HEK293 (cell line): ENCODE measurements at regions not wholly inside any gene's neighbourhood (a gene's known extent, or its start where the extent isn't known, plus 50 kb on each side); places are given as distances from the start of the nearest gene placed in this dataset.

ENCODE experiments used
- CTCF ChIA-PET: fragments of 350-600 bp; formaldehyde crosslinking; extraction: SDS; loops from one replicate; lab custom pipeline; 2021; ENCODE audit warnings: antibody characterized with exemption; lab: Yijun Ruan, JAX
- POLR2A ChIA-PET: fragments of 300-600 bp; formaldehyde crosslinking; extraction: SDS; loops from one replicate; lab custom pipeline; 2020; ENCODE audit warnings: antibody characterized with exemption, inconsistent platforms; lab: Yijun Ruan, JAX
- H3K27ac ChIP-seq: fragments of 200-500 bp; sonication (Bioruptor generic); 2 replicates; pipeline ENCODE4 v1.5.1; 2014; ENCODE audit warnings: low read depth, low read length, control low read depth, inconsistent platforms; ENCODE audit errors: extremely low read depth
- H3K36me3 ChIP-seq, 2 experiments: fragments of 200-500 bp in 1 of 2; sonication (Bioruptor generic) in 1 of 2; 1 replicate in 1 of 2; 2 replicates in 1 of 2; pipeline ENCODE4 v1.5.1; 2014 to 2017; ENCODE audit warnings: inconsistent platforms in 2 of 2, low read length in 2 of 2; ENCODE audit not compliant: control insufficient read depth in 2 of 2, insufficient read depth in 1 of 2
- H3K4me1 ChIP-seq: fragments of 200-500 bp; sonication (Bioruptor generic); 2 replicates; pipeline ENCODE4 v1.5.1; 2014; ENCODE audit warnings: mild to moderate bottlenecking, low read length, inconsistent platforms; ENCODE audit not compliant: control insufficient read depth, insufficient read depth
- H3K4me3 ChIP-seq: 2 replicates; pipeline ENCODE4 v1.5.1; 2011; ENCODE audit warnings: low read depth, mild to moderate bottlenecking, control low read depth, low read length, moderate library complexity
- H3K9me3 ChIP-seq: fragments of 200-500 bp; sonication (Bioruptor generic); 2 replicates; pipeline ENCODE4 v1.5.1; 2014; ENCODE audit warnings: low read depth, low read length, inconsistent platforms; ENCODE audit not compliant: control insufficient read depth, insufficient read depth
- AEBP2 ChIP-seq: fragments of 450-650 bp; formaldehyde crosslinking; IDR thresholded peaks from 2 replicates; pipeline ENCODE4 v1.5.1; 2016; ENCODE audit warnings: missing biosample characterization, missing genetic modification characterization, borderline replicate concordance
- HOXA7 ChIP-seq: sonication (generic); formaldehyde crosslinking; IDR thresholded peaks from 2 replicates; pipeline ENCODE4 v1.8.1; 2022; ENCODE audit warnings: missing genetic modification reagents, borderline replicate concordance
- HOXC10 ChIP-seq: sonication (generic); formaldehyde crosslinking; IDR thresholded peaks from 2 replicates; pipeline ENCODE4 v1.8.1; 2023; ENCODE audit warnings: mild to moderate bottlenecking, missing genetic modification reagents
- MEIS1 ChIP-seq: sonication (generic); formaldehyde crosslinking; IDR thresholded peaks from 2 replicates; pipeline ENCODE4 v1.8.1; 2022; ENCODE audit warnings: missing genetic modification reagents, mild to moderate bottlenecking, borderline replicate concordance
- PRDM6 ChIP-seq: fragments of 450-650 bp; formaldehyde crosslinking; IDR thresholded peaks from 2 replicates; pipeline ENCODE4 v1.5.1; 2017; ENCODE audit warnings: missing biosample characterization, missing genetic modification characterization
- YY1 ChIP-seq: fragments of 450-650 bp; formaldehyde crosslinking; IDR thresholded peaks from 2 replicates; pipeline ENCODE4 v1.5.1; 2018; ENCODE audit warnings: missing biosample characterization, missing genetic modification characterization
- YY2 ChIP-seq: fragments of 450-650 bp; formaldehyde crosslinking; IDR thresholded peaks from 2 replicates; pipeline ENCODE4 v1.5.1; 2016; ENCODE audit warnings: missing biosample characterization, missing genetic modification characterization
- ZBTB20 ChIP-seq: fragments of 450-650 bp; formaldehyde crosslinking; IDR thresholded peaks from 2 replicates; pipeline ENCODE4 v1.5.1; 2016; ENCODE audit warnings: missing biosample characterization, missing genetic modification characterization
- ZNF138 ChIP-seq: fragments of 450-650 bp; formaldehyde crosslinking; IDR thresholded peaks from 2 replicates; pipeline ENCODE4 v1.5.1; 2016; ENCODE audit warnings: missing biosample characterization, missing genetic modification characterization, borderline replicate concordance
- ZNF146 ChIP-seq: fragments of 450-650 bp; formaldehyde crosslinking; IDR thresholded peaks from 2 replicates; pipeline ENCODE4 v1.5.1; 2016; ENCODE audit warnings: missing biosample characterization, missing genetic modification characterization
- ZNF16 ChIP-seq: fragments of 450-650 bp; formaldehyde crosslinking; IDR thresholded peaks from 2 replicates; pipeline ENCODE4 v1.5.1; 2016; ENCODE audit warnings: low read depth, missing biosample characterization, missing genetic modification characterization
- ZNF174 ChIP-seq: fragments of 450-650 bp; formaldehyde crosslinking; IDR thresholded peaks from 2 replicates; pipeline ENCODE4 v1.5.0; 2017; ENCODE audit warnings: missing biosample characterization, mild to moderate bottlenecking, missing genetic modification characterization
- ZNF175 ChIP-seq: fragments of 450-650 bp; formaldehyde crosslinking; IDR thresholded peaks from 2 replicates; pipeline ENCODE4 v1.5.1; 2016; ENCODE audit warnings: missing biosample characterization, missing genetic modification characterization
- ZNF23 ChIP-seq: fragments of 450-650 bp; formaldehyde crosslinking; IDR thresholded peaks from 2 replicates; pipeline ENCODE4 v1.5.1; 2016; ENCODE audit warnings: missing biosample characterization, missing genetic modification characterization, borderline replicate concordance
- ZNF311 ChIP-seq: fragments of 450-650 bp; formaldehyde crosslinking; IDR thresholded peaks from 2 replicates; pipeline ENCODE4 v1.5.1; 2017; ENCODE audit warnings: missing biosample characterization, missing genetic modification characterization, borderline replicate concordance
- ZNF366 ChIP-seq: fragments of 450-650 bp; formaldehyde crosslinking; conservative IDR thresholded peaks from 2 replicates; pipeline ENCODE4 v1.5.1; 2016; ENCODE audit warnings: missing biosample characterization, missing genetic modification characterization
- ZNF398 ChIP-seq: fragments of 450-650 bp; formaldehyde crosslinking; IDR thresholded peaks from 2 replicates; pipeline ENCODE4 v1.5.1; 2017; ENCODE audit warnings: missing biosample characterization, missing genetic modification characterization
- ZNF473 ChIP-seq: fragments of 450-650 bp; formaldehyde crosslinking; IDR thresholded peaks from 2 replicates; pipeline ENCODE4 v1.5.1; 2017; ENCODE audit warnings: missing biosample characterization, missing genetic modification characterization
- ZNF548 ChIP-seq: fragments of 450-650 bp; formaldehyde crosslinking; IDR thresholded peaks from 2 replicates; pipeline ENCODE4 v1.5.1; 2016; ENCODE audit warnings: missing biosample characterization, missing genetic modification characterization
- ZNF558 ChIP-seq: fragments of 450-650 bp; formaldehyde crosslinking; IDR thresholded peaks from 2 replicates; pipeline ENCODE4 v1.5.1; 2016; ENCODE audit warnings: missing biosample characterization, missing genetic modification characterization
- ZNF560 ChIP-seq: fragments of 450-650 bp; formaldehyde crosslinking; IDR thresholded peaks from 2 replicates; pipeline ENCODE4 v1.5.1; 2017; ENCODE audit warnings: missing biosample characterization, missing genetic modification characterization, borderline replicate concordance
- ZNF626 ChIP-seq: fragments of 450-650 bp; sonication (Bioruptor Pico); formaldehyde crosslinking; IDR thresholded peaks from 2 replicates; pipeline ENCODE4 v1.5.1; 2018; ENCODE audit warnings: missing biosample characterization, missing genetic modification characterization, inconsistent platforms
- ZNF747 ChIP-seq: fragments of 450-650 bp; formaldehyde crosslinking; IDR thresholded peaks from 2 replicates; pipeline ENCODE4 v1.5.1; 2016; ENCODE audit warnings: missing biosample characterization, missing genetic modification characterization
- ZXDB ChIP-seq: fragments of 450-650 bp; formaldehyde crosslinking; IDR thresholded peaks from 2 replicates; pipeline ENCODE4 v1.5.1; 2016; ENCODE audit warnings: missing biosample characterization, missing genetic modification characterization
- TF ChIP-seq, protein P1 (sequence below): fragments of 450-650 bp; IDR thresholded peaks from 2 replicates; pipeline ENCODE4 v1.5.1; 2018; ENCODE audit warnings: missing biosample characterization, missing genetic modification characterization
- TF ChIP-seq, protein P2 (sequence below): fragments of 450-650 bp; formaldehyde crosslinking; IDR thresholded peaks from 2 replicates; pipeline ENCODE4 v1.5.1; 2016; ENCODE audit warnings: missing biosample characterization, missing genetic modification characterization
- TF ChIP-seq, protein P3 (sequence below): fragments of 450-650 bp; formaldehyde crosslinking; IDR thresholded peaks from 2 replicates; pipeline ENCODE4 v1.5.1; 2017; ENCODE audit warnings: missing biosample characterization, mild to moderate bottlenecking, missing genetic modification characterization, moderate library complexity

- Histone ChIP-seq H3K36me3 (no peaks in the 10 kb centered on the region), H3K9me3 (no peaks in the 10 kb centered on the region), H3K4me3 (no peak overlapping the region), H3K4me1 (no peaks in the 10 kb centered on the region), H3K27ac (no peak overlapping the region)
- CTCF ChIA-PET = interaction anchor here (0.6 kb wide), 1 partner anchor 53 kb away, joined by 3 read pairs; no protein-coding TSS in a partner anchor
- POLR2A ChIA-PET = no interaction called here
- TF ChIP-seq, protein P1, sequence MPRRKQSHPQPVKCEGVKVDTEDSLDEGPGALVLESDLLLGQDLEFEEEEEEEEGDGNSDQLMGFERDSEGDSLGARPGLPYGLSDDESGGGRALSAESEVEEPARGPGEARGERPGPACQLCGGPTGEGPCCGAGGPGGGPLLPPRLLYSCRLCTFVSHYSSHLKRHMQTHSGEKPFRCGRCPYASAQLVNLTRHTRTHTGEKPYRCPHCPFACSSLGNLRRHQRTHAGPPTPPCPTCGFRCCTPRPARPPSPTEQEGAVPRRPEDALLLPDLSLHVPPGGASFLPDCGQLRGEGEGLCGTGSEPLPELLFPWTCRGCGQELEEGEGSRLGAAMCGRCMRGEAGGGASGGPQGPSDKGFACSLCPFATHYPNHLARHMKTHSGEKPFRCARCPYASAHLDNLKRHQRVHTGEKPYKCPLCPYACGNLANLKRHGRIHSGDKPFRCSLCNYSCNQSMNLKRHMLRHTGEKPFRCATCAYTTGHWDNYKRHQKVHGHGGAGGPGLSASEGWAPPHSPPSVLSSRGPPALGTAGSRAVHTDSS (tag by site-specific recombination) = no peak
- no peak for TF ChIP-seq ZNF311 (tag by site-specific recombination)
- TF ChIP-seq ZBTB20 (tag by site-specific recombination) = no peak
- no peak for TF ChIP-seq ZNF398 (tag by site-specific recombination)
- TF ChIP-seq ZNF548 = no peak
- no peak for TF ChIP-seq ZNF747 (tag by site-specific recombination)
- TF ChIP-seq PRDM6 (tag by site-specific recombination) = no peak
- TF ChIP-seq ZNF366 = no peak
- no peak for TF ChIP-seq MEIS1
- TF ChIP-seq ZNF626 (tag by site-specific recombination) = no peak
- no peak for TF ChIP-seq ZNF146 (tag by site-specific recombination)
- TF ChIP-seq ZNF558 (tag by site-specific recombination) = no peak
- no peak for TF ChIP-seq YY1 (tag by site-specific recombination)
- no peak for TF ChIP-seq ZNF23 (tag by site-specific recombination)
- TF ChIP-seq HOXC10 (CRISPR knock-in tag) = no peak
- no peak for TF ChIP-seq HOXA7 (CRISPR knock-in tag)
- TF ChIP-seq ZNF16 = no peak
- TF ChIP-seq ZNF473 (tag by site-specific recombination) = no peak
- no peak for TF ChIP-seq YY2 (tag by site-specific recombination)
- TF ChIP-seq, protein P2, sequence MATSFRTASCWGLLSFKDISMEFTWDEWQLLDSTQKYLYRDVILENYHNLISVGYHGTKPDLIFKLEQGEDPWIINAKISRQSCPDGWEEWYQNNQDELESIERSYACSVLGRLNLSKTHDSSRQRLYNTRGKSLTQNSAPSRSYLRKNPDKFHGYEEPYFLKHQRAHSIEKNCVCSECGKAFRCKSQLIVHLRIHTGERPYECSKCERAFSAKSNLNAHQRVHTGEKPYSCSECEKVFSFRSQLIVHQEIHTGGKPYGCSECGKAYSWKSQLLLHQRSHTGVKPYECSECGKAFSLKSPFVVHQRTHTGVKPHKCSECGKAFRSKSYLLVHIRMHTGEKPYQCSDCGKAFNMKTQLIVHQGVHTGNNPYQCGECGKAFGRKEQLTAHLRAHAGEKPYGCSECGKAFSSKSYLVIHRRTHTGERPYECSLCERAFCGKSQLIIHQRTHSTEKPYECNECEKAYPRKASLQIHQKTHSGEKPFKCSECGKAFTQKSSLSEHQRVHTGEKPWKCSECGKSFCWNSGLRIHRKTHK (tag by site-specific recombination) = no peak
Observed at GRCh38 chr18:37889963-37890362, 324.4 kb upstream of the CELF4 start.

- H3K9me3 ChIP-seq = no peaks in the 10 kb centered on the region
- H3K4me1 ChIP-seq = no peaks in the 10 kb centered on the region
- POLR2A ChIA-PET = no interaction called here
- H3K36me3 ChIP-seq = no peaks in the 10 kb centered on the region
- no peak overlapping the region for H3K4me3 ChIP-seq
- CTCF ChIA-PET = interaction anchor here (0.7 kb wide), 1 partner anchor 242 kb away, joined by 3 read pairs; no protein-coding TSS in a partner anchor
- no peak overlapping the region for H3K27ac ChIP-seq
- TF ChIP-seq ZNF138 (tag by site-specific recombination) (no peak), ZXDB (tag by site-specific recombination) (no peak), AEBP2 (no peak), ZNF175 (tag by site-specific recombination) (no peak), ZNF560 (tag by site-specific recombination) (no peak), ZNF174 (tag by site-specific recombination) (no peak)
- TF ChIP-seq, protein P3, sequence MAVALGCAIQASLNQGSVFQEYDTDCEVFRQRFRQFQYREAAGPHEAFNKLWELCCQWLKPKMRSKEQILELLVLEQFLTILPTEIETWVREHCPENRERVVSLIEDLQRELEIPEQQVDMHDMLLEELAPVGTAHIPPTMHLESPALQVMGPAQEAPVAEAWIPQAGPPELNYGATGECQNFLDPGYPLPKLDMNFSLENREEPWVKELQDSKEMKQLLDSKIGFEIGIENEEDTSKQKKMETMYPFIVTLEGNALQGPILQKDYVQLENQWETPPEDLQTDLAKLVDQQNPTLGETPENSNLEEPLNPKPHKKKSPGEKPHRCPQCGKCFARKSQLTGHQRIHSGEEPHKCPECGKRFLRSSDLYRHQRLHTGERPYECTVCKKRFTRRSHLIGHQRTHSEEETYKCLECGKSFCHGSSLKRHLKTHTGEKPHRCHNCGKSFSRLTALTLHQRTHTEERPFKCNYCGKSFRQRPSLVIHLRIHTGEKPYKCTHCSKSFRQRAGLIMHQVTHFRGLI (tag by site-specific recombination) = no peak
Observed at GRCh38 chr18:37874721-37875120, 309.1 kb upstream of the CELF4 start.
